ENCODE measurements at regions not wholly inside any gene's neighbourhood (a gene's known extent, or its start where the extent isn't known, plus 50 kb on each side); places are given as distances from the start of the nearest gene placed in this dataset.

DNA sequence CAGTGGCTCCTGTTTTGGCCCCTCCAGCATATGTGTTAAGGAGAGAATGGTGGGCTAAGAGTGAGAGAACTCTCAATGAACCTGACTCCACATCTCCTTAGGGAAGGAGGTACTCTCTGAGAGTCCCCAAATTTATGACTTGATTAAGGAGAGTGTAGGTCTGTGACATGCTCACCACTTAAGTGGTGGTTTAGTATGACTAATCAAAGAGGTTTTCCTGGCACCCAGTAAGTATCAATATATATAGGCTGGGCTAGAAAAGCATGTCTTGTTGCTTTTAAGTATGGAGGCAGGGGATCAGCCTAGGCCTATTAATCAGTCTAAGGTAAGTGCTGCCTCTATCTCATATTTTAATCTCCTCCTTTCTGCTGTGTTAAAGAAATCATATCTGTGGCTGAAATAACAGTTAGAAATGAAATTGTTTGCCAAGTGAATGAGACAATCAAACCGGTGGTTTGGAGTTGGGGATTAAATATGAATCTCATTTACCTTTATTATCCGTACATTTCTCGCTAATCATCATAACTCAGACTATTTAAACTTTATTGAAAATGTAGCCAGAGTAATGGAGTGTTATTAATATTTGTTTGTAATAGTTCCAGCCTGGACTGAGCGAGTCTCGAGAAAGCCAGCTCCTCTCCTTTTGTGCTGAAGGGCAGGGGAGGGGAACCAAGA lies 107.7 kb upstream of the MEIS1 start:
- CTCF ChIA-PET, result no interaction called here
- Mint-ChIP-seq H3K27ac (no peak overlapping the region), H3K9me3 (no peaks in the 10 kb centered on the region), H3K4me1 (no peaks in the 10 kb centered on the region), H3K27me3 (no peaks in the 10 kb centered on the region), H3K36me3 (no peaks in the 10 kb centered on the region), H3K4me3 (no peak overlapping the region)
- DNase-seq, result no peak

DNA sequence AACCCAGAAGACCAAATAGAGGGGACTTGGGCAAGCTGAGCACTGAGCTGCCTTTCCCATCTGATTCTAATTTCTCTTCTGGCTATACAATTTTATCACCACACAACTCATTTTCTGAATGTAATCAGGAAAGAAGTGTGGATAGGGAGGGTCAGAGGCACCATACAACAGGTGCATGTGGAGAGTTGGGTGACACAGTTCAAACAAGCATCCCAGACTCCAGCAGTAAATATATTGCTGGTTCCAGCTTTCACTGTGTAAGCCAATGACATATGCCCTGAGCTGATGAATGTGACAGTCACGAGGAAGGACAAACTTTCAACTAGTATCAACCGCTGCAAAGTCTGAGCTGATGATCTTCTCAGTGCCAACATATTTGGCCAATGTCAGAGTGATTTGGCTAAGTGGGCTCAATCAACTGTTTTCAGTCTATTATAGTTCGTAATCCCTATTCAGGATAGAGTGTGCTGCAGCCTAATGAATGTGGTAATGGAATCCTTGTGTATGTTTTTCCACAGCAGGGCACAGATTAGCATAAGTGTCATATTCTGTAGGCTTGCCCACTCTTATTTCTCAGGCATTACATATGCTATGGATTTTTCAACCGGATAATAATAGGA lies 109.9 kb upstream of the MEIS1 start:
- Mint-ChIP-seq H3K4me3 (no peak overlapping the region), H3K36me3 (no peaks in the 10 kb centered on the region), H3K27me3 (no peaks in the 10 kb centered on the region), H3K4me1 (no peaks in the 10 kb centered on the region), H3K27ac (no peak overlapping the region), H3K9me3 (no peaks in the 10 kb centered on the region)
- CTCF ChIA-PET, result no interaction called here
- DNase-seq, result no peak

DNA sequence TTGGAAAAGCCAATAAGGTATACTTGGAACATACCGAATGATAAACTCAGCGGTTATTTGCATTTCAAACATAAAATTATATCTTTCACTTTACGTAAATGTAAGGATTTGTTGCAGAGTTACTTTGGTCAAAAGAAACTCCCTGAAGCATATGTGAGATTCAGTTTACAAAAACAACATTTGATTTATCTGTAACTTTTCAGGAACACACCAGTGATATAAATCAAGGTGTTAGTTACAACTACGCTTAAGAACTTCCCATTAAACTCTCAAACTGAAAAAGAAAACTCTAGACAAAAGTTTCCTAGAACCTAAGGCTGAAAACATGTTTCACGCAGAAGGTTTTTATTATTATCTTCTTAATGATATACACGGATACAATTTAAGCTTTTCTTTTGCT lies 110.6 kb upstream of the MEIS1 start:
- Mint-ChIP-seq H3K4me3 (no peak overlapping the region), H3K4me1 (no peaks in the 10 kb centered on the region), H3K27me3 (no peaks in the 10 kb centered on the region), H3K9me3 (no peaks in the 10 kb centered on the region), H3K36me3 (no peaks in the 10 kb centered on the region), H3K27ac (no peak overlapping the region)
- CTCF ChIA-PET, result no interaction called here
- DNase-seq, result no peak

DNA sequence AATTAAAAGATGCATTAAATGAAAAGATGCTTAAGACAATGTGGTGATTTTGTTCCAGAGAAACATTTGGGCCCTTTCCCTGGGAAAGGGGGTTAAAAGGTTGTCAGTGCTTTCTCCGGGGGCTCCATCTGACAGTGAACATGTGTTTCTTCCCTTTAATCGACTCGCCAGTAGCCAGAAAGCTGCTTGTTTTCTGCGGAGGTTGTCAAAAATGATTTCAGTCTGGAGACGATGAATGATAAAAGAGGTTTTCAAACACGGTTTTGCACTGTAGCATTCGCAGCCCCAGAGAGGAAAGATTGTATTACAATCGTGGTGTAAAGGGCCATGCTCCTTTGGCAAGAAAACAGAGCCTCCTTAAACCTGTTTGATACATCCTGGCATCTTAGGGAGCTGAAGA lies 111.5 kb upstream of the MEIS1 start:
- Mint-ChIP-seq H3K9me3 (no peaks in the 10 kb centered on the region), H3K4me1 (no peaks in the 10 kb centered on the region), H3K4me3 (no peak overlapping the region), H3K27me3 (no peaks in the 10 kb centered on the region), H3K27ac (no peak overlapping the region), H3K36me3 (no peaks in the 10 kb centered on the region)
- no peak for DNase-seq
- CTCF ChIA-PET, result no interaction called here

DNA sequence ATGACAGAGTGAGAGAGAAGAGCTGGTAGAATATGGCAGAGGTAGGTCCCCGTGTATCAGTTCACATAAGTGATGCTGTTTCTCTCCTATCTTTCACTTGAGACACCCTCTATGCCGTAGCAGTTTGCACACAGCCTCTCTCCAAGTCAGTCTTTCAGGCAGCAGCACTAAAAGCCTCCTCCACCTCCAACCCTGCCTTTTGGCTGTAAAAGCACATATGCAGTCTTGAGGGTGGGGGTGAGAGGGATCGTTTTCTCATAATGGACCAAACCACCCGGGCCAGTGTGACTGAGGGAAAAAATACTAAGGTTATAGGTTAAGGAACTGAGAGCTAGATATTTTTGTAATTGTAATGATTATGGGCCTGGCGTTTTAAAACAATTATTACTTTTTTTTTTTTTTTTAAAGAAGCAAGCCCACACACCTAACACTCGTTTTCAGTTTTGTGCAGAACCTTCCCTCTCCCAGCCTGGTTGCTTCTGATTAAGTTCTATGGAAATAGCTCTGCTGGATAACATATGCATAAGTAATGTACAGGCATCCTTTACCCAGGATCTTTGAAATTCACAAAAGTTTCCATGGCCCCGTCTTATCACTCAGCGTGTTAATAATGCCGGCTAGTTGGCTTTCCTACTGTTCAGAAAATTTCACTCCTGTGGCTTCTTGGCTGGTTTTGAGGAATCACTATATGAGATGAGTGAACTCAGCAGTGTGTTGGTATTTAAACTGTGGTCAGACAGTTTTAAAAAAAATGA lies 112.2 kb upstream of the MEIS1 start:
- H3K4me1 Mint-ChIP-seq, result no peaks in the 10 kb centered on the region
- H3K27ac Mint-ChIP-seq, result no peak overlapping the region
- H3K36me3 Mint-ChIP-seq, result no peaks in the 10 kb centered on the region
- DNase-seq, result no peak
- H3K9me3 Mint-ChIP-seq, result no peaks in the 10 kb centered on the region
- no peak overlapping the region for H3K4me3 Mint-ChIP-seq
- CTCF ChIA-PET, result no interaction called here
- no peaks in the 10 kb centered on the region for H3K27me3 Mint-ChIP-seq

DNA sequence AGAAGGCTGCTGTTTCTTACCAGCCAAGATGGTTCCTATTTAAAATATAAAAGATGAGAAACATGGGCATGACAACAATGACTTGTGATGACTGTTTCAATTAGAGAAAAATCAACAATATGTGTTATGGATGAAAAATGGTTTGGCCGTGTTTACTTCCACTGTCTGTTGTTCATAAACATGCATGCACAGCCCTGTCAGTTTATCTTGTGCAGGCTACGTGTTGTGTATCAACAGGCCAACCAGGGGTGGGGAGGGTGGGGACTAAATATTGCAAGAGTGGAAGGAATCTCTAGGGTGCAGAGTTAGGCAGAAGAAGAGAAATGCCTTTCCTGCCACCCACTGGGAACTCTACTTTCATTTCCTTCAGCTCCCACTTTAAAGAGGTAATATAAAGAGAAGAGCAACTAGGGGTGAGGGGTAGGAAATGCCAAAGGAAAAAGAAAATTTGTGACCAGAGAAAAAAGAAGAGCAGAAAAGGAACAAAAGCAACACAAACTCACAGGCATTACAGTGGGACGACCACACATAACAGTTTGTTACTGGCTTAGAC lies 116.8 kb upstream of the MEIS1 start:
- Mint-ChIP-seq H3K4me1 (no peaks in the 10 kb centered on the region), H3K9me3 (no peaks in the 10 kb centered on the region), H3K4me3 (no peak overlapping the region), H3K36me3 (no peaks in the 10 kb centered on the region), H3K27me3 (no peaks in the 10 kb centered on the region), H3K27ac (no peak overlapping the region)
- CTCF ChIA-PET, result no interaction called here
- DNase-seq, result no peak

DNA sequence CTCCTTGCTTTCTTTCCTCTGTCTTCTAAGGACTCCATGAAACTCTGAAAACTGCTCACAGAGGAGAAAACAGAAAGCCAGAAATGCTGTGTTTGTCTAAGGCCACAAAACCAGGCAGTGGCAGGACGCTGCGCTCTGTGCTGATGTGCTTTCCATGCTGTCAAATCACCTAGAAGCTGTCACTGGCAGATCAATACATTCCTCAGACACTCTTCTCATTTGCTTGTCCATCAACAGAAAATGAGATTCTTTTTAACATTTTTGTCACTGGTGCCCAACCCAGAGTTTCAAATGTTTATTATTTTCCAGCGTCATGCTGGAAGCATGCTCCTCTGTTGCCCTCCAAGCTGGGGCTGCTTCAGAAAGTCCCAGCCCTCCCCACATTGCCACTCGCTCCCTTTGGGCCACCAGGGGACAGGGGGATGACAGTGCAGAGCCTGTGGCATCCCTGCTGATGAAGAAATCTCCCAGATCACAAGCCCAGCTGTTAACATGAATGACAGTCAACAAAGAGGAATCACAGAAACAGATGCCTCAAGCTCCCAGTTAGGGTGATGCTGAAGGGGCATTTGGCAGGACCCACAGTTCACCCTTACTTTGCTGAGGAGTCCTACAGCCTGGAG lies 117.5 kb upstream of the MEIS1 start:
- Mint-ChIP-seq H3K27ac (no peak overlapping the region), H3K4me3 (no peak overlapping the region), H3K36me3 (no peaks in the 10 kb centered on the region), H3K27me3 (no peaks in the 10 kb centered on the region), H3K4me1 (no peaks in the 10 kb centered on the region), H3K9me3 (no peaks in the 10 kb centered on the region)
- CTCF ChIA-PET, result no interaction called here
- DNase-seq, result no peak

DNA sequence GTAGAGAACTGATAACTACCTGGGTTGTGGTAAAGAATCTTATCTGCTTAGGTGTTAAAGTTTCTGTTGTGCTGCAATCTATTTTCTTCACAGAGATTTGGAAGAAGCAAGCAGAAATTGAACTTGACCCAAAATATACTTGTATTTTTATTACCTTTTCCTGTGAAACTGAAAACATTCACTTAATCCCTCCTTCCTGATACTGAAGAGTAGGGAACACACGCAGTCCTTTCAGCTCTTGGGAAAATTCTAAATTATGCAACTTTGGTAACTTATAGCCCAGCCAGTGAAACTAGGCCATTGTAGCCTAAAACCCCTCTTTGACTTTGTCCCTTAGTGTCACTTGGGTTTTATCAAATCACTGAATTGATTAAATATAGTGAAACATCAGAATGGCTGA lies 128.4 kb upstream of the MEIS1 start:
- H3K9me3 Mint-ChIP-seq, result peaks cover 4% of the 10 kb centered on the region
- H3K4me1 Mint-ChIP-seq, result no peaks in the 10 kb centered on the region
- no peaks in the 10 kb centered on the region for H3K27me3 Mint-ChIP-seq
- H3K36me3 Mint-ChIP-seq, result no peaks in the 10 kb centered on the region
- no peak overlapping the region for H3K27ac Mint-ChIP-seq
- CTCF ChIA-PET, result no interaction called here
- DNase-seq, result no peak
- no peak overlapping the region for H3K4me3 Mint-ChIP-seq

DNA sequence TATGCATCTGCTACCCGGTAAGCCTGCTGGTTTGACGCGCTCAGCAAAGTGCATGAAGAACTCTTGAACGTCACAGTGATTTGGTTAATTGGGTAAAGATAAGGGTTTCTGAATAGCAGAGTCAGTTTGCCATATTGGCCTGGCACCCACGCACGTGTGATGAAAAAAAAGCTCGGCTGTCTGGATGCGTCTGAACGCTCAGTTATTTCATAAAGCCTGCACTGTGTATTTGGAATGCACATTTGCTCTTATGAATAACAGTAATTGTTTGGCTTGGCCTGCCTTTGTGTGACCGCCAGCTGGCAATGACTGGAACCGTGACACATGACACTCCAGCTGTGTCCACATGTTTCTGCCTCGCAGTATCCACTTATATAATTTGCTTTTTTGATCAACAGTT lies 129.2 kb upstream of the MEIS1 start:
- no peaks in the 10 kb centered on the region for H3K4me1 Mint-ChIP-seq
- H3K27me3 Mint-ChIP-seq, result no peaks in the 10 kb centered on the region
- CTCF ChIA-PET, result no interaction called here
- H3K9me3 Mint-ChIP-seq, result peaks cover 4% of the 10 kb centered on the region
- H3K4me3 Mint-ChIP-seq, result no peak overlapping the region
- DNase-seq, result no peak
- no peaks in the 10 kb centered on the region for H3K36me3 Mint-ChIP-seq
- H3K27ac Mint-ChIP-seq, result no peak overlapping the region

DNA sequence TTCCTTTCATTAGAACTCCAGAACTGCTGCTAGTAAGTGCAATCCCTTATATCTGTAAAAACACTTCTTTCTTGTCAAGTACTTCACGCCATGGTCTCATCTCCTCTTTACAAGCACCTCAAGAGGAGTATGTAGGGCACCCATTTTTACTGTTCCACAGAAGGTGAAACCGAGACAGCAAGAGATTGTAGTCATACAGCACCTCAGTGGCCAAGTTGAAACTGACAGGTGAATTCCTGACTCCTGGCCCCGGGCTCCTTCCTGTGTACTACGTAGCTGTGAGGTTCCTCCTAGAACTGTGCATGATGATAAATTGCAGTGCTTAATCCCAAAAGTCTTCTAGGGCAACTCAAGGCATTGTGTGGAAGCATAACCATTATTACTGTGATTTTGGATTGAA lies 131.5 kb upstream of the MEIS1 start:
- Mint-ChIP-seq H3K27ac (no peak overlapping the region), H3K36me3 (no peaks in the 10 kb centered on the region)
- CTCF ChIA-PET, result no interaction called here

DNA sequence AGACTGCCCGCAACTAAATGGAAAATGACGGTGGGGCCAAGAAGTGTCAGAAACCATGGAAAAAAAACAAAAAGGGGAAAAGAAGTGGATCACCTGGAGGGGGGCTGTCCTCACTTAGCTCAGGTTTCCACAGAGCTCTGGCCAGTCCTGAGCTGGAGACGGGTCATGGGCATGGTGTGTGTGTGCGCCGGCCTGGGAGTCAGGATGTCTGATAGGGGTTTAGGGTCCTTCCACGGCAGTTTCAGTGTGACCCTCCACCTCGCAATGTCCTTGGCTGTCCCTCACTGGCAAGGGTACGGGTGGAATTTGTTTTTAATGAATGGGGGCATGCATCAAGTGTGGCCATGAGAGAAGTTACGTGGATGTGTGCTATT lies 133.2 kb upstream of the MEIS1 start:
- no peak overlapping the region for H3K4me3 Mint-ChIP-seq
- no peaks in the 10 kb centered on the region for H3K4me1 Mint-ChIP-seq
- CTCF ChIA-PET, result no interaction called here
- no peak overlapping the region for H3K27ac Mint-ChIP-seq
- H3K27me3 Mint-ChIP-seq, result no peaks in the 10 kb centered on the region
- no peak for DNase-seq
- H3K9me3 Mint-ChIP-seq, result peaks cover 4% of the 10 kb centered on the region
- H3K36me3 Mint-ChIP-seq, result no peaks in the 10 kb centered on the region

More for the DNA sequence above, 131.5 kb upstream of the MEIS1 start:
- DNase-seq, result no peak
- Mint-ChIP-seq H3K4me1 (no peaks in the 10 kb centered on the region), H3K27me3 (no peaks in the 10 kb centered on the region), H3K4me3 (no peak overlapping the region), H3K9me3 (peaks cover 4% of the 10 kb centered on the region)

DNA sequence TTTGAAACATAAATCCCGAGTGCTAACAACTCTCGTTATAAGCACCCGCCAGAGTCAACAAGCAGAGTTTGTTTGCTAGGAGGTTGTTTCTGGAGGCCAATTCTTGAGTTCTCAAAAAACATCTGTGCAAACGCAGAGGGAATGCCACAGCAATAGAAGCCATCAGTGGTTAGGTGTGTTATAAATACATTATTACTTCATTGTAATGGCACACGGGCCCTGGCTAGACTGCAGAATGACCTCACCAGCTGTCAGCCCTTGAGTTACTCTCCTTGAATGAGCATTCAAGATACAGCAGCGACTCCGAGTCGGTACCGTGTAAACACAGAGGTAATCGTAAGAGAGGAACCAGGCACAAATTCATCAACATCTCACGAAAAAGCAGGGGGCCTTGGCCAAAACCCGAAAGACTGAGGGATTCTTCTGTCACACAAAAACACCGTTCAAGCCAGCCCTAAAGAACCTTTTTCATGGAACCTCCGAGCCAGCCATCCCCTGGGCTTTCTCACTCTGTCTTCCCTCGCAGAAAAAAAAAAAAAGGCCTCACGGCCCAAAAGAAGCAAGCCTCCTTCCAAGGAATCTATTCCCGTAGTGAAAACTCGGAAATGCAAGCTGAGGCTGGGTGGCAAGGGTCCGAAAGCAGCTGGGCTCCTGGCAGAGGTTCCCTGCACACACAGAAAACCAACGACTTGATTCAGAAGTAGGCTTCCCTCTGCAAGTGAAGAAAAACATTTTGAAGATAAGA lies 133.7 kb upstream of the MEIS1 start:
- H3K9me3 Mint-ChIP-seq, result peaks cover 4% of the 10 kb centered on the region
- H3K4me1 Mint-ChIP-seq, result no peaks in the 10 kb centered on the region
- H3K27me3 Mint-ChIP-seq, result no peaks in the 10 kb centered on the region
- no peak for DNase-seq
- CTCF ChIA-PET, result interaction anchor here (0.7 kb wide), 1 partner anchor 34 kb away, joined by 3 read pairs; no protein-coding TSS in a partner anchor
- no peak overlapping the region for H3K27ac Mint-ChIP-seq
- H3K4me3 Mint-ChIP-seq, result no peak overlapping the region
- H3K36me3 Mint-ChIP-seq, result no peaks in the 10 kb centered on the region

DNA sequence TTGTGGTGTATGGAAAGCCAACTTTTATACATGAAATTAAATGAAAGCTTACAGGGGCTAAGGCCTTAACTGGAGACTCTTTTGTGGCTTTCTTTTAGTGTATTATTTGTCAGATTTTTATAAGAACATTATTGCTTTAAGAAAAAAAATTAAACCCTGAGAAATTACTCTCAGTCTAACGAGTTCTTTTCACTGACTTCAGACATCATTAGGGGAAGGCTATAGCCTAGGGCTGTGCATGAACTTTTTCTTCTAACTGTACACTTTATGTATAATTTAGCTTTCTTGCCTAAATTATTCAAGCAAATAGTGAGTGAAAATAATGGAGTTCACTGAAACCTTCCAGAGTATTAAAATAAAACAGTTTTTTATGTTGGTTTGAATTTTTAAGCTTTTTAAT lies 151.1 kb upstream of the MEIS1 start:
- H3K27ac Mint-ChIP-seq, result no peak overlapping the region
- no peaks in the 10 kb centered on the region for H3K9me3 Mint-ChIP-seq

DNA sequence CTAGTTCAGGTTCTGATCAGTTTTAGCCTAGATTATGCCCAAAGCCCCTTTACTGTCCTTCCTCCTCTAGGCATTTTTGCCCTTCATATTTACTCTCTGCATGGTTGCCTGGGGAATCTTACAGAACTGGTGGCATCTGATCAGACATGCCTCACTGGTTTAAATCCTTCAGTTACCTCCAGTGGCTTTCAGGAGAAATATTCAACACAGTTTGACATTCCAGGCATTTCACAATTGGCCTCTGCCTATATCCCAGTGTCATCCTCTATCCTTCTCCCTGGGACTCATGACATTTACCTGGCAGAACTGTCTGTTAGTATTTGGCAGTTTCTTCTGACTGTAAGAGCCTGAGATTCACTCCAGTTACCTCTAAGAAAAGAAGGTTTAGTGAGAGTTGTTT lies 152.9 kb upstream of the MEIS1 start:
- H3K36me3 Mint-ChIP-seq, result no peaks in the 10 kb centered on the region
- no peaks in the 10 kb centered on the region for H3K4me1 Mint-ChIP-seq
- DNase-seq, result no peak
- H3K27me3 Mint-ChIP-seq, result no peaks in the 10 kb centered on the region
- CTCF ChIA-PET, result no interaction called here
- no peak overlapping the region for H3K4me3 Mint-ChIP-seq
- no peak overlapping the region for H3K27ac Mint-ChIP-seq
- no peaks in the 10 kb centered on the region for H3K9me3 Mint-ChIP-seq

More for the DNA sequence above, 151.1 kb upstream of the MEIS1 start:
- Mint-ChIP-seq H3K27me3 (no peaks in the 10 kb centered on the region), H3K36me3 (no peaks in the 10 kb centered on the region), H3K4me3 (no peak overlapping the region), H3K4me1 (no peaks in the 10 kb centered on the region)
- CTCF ChIA-PET, result no interaction called here
- no peak for DNase-seq

All from activated naive CD4-positive, alpha-beta T cell treated with anti-CD3 and anti-CD28 coated beads, Interleukin-2, amount 10 ng/mL, durations not matched to agents 7 days and 5 days (primary cell).